ENCODE measurements at regions not wholly inside any gene's neighbourhood (a gene's known extent, or its start where the extent isn't known, plus 50 kb on each side); places are given as distances from the start of the nearest gene placed in this dataset.
"Not testable (repeated sequence)": the region's sequence is repeated elsewhere in the genome, so short reads cannot be mapped to it uniquely, and the experiment has no call there.

DNA sequence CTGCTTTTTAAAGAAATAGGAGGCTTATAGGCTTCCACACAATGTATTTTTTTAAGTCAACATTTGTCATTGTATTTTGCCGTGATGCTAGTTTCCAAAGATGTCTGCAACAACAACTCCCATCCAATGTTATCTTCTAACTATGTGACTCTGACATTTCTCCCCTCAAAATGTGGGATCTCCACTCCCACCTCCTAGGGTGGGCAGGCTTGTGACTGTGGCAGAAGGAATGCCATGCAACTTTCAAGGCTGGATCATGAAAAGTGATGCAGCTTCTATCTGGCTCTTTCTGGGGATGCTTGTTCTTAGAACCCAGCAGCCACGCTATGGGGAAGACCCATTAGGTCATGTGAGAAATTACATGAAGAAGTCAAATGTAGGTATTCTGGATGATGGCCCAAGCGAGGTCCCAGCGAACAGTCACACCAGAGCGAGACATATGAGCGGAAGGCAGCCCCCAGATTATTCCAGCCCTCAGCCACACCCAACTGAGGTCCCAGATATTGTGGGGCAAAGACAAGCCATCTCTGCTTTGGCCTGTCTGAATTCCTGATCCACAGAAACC is 124.3 kb downstream of the BDH1 start:
- no peak for DNase-seq (ENCODE audit: low read depth)

- DNase-seq (ENCODE audit: low read depth): peak; percentile 50
Observed at GRCh38 chr3:197430934-197431333, 124.8 kb downstream of the BDH1 start.

GRCh38 chr3:197430502-197430901 is 125.3 kb downstream of the BDH1 start:
- no peak for DNase-seq (ENCODE audit: low read depth)

DNA sequence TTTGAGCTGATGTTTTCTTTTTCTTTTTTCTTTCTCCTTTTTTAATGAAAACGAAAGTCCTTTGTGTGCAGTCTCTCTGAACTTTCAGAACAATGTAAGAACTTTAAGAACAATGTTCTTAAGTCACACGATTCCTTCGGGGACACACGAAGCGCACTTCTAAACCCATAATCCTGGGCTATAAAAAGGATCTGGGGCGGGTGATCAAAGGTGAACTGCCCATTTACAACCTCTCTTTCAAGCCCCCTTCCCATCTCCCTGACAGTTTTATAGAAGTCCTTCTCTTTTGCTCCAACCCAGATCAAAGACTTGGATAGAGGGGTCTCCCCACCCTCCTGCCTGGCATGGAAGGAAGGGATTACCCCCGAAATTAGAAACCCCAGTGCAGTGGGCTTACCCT is 126.8 kb downstream of the BDH1 start:
- DNase-seq (ENCODE audit: low read depth): no peak

- peak; percentile 82 for DNase-seq (ENCODE audit: low read depth)
Observed at GRCh38 chr3:197428117-197428801, 127.5 kb downstream of the BDH1 start.

GRCh38 chr3:197427021-197427420 is 128.6 kb upstream of the DLG1 start:
- DNase-seq (ENCODE audit: low read depth): no peak

DNA sequence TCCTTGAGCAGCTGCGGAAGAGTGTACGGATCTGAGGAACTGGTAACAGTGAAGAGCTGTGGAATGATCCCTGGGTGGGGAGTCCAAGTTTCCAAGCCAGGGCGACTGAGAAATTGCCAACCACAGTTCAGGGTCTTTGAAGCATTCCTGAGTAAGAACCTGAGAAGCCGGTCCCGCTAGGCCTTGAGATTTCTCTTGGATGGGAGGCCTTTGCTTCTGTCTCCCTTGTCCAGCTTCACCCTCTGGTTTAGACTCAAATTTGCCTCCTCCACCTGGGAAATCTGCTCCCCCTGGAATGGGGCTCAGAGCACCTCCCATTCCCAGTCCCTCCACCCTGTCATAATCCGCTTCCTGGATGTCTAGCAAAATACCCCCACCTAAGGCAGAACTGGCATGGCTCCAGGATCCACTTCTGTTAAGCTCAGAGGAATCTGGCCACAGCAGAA is 127.7 kb upstream of the DLG1 start:
- peak; percentile 17 for DNase-seq (ENCODE audit: low read depth)

- DNase-seq (ENCODE audit: low read depth): no peak
Observed at GRCh38 chr3:197425485-197426120, 127.2 kb upstream of the DLG1 start.

- DNase-seq (ENCODE audit: low read depth): no peak
Observed at GRCh38 chr3:197424674-197425484, 126.5 kb upstream of the DLG1 start.

GRCh38 chr3:197424266-197424665 is 125.9 kb upstream of the DLG1 start:
- no peak for DNase-seq (ENCODE audit: low read depth)

DNA sequence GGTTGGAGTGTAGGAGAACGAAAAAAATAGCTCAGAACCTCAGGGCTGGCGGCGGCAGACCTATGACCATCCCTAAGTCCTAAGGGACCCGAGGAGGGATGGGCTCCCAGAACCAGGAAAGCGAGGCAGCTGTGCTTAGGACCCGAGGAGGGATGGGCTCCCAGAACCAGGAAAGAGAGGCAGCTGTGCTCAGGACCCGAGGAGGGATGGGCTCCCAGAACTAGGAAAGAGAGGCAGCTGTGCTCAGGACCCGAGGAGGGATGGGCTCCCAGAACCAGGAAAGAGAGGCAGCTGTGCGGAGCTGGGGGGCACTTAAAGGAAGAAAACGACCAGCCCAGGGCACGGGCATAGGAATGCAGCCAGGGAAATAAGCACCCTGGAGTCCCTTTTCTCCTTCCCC is 125.0 kb upstream of the DLG1 start:
- no peak for DNase-seq (ENCODE audit: low read depth)

DNA sequence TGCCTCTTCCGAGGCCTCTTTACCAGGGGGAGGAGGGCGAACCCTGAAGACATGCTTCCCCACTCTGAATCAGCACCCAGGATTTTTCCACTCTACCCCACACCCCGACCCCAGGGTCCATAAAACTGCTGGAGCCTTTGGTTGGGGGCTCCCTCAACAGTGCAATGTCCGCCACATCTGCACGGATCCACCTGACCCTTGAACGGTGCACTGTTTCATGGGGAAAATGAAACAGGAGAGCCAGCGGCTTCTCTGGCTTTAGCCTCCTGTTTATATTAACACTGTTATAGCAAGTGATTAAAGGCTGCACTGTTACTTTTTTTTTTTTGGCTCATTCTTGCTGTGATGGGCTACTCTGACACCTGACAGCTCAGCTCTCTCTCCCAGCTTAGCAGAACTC is 124.1 kb upstream of the DLG1 start:
- no peak for DNase-seq (ENCODE audit: low read depth)

- DNase-seq (ENCODE audit: low read depth): no peak
Observed at GRCh38 chr3:197421021-197421420, 122.6 kb upstream of the DLG1 start.

GRCh38 chr3:197420566-197420965 is 122.2 kb upstream of the DLG1 start:
- DNase-seq (ENCODE audit: low read depth): no peak

- peak; percentile 33 for DNase-seq (ENCODE audit: low read depth)
Observed at GRCh38 chr3:197420115-197420514, 121.7 kb upstream of the DLG1 start.

DNA sequence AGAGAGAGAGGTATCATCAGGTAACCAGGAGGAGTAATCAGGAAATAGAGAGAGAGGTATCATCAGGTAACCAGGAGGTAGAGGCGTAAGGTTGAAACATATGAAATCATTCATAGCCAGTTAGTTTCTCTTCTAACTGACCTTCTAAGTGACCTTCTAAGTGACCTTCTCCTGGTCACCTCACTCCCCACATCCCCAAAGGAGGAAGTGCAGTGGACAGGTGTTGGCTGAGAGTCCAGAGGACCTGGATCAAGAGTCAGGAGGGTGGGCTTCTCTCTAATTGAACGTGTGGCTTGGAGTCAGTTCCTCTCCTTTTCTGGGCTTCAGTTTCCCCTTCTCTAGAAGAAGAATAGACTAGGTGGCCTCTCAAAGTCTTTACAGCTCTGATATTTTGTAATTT is 121.3 kb upstream of the DLG1 start:
- no peak for DNase-seq (ENCODE audit: low read depth)

- DNase-seq (ENCODE audit: low read depth): no peak
Observed at GRCh38 chr3:197417911-197418618, 119.7 kb upstream of the DLG1 start.

DNA sequence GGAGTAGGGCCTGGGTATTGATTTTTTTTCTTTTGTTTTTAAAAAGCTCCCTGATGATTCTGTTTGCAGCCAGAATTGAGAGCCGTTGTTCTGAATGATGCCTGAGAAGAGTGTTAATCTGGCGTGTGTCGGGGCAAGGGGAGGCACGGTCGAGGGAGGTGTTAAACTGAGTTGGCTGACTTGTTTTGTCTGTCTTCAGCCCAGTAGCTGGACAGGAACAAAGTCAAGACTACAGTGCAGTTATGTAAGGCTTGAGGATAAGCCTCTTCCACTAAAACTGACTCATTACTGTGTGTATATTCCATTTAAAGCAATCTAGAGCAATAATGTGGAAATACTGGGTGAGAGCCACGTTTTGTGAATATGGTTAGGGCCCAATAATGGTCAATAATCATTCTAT is 119.0 kb upstream of the DLG1 start:
- DNase-seq (ENCODE audit: low read depth): peak; percentile 48

DNA sequence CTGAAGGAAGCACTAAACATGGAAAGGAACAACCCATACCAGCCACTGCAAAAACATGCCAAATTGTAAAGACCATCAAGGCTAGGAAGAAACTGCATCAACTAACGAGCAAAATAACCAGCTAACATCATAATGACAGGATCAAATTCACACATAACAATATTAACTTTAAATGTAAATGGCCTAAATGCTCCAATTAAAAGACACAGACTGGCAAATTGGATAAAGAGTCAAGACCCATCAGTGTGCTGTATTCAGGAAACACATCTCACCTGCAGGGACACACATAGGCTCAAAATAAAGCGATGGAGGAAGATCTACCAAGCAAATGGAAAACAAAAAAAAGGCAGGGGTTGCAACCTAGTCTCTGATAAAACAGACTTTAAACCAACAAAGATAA is 113.5 kb upstream of the DLG1 start:
- not testable (repeated sequence) for DNase-seq (ENCODE audit: low read depth)

GRCh38 chr3:197410170-197410569 is 111.8 kb upstream of the DLG1 start:
- DNase-seq (ENCODE audit: low read depth): not testable (repeated sequence)

DNA sequence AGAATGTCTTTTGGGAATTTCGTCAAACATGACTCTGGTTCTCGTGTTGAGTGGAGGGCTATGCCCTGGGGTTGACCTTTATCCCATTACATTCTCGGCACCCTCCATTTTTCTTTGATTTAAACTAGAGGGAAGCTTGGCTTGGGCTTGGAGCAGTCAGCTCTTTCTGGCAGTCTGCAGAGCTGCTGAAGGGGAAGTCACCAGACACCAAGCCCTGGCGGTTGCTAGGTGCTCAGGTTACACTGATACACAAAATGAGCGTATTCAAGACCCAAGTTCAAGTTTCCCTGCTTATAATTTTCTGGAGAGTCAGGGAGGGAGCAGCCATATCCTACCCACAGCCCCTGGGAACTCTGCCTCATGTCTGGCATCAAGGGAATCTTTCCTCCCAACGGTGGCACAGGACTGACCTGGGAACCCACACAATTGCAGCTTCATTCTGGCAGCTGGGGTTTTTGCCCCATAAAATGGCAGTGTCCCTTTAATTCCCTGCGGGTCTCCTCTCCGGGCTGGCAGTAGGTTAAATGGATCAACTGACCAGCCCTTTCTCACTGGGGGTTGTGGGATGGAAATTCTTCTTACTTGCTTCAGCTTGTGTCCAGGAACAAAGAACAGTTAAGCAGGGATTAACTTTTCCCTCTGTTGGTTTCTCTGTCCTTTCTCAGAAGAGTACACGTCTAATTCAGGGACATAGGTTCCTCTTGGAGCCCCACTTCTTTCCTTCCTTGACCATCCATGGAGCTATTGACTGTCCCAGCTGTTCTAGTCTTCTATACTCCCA is 110.0 kb upstream of the DLG1 start:
- peak; percentile 59 for DNase-seq (ENCODE audit: low read depth)
